HEK293 (cell line): ENCODE measurements at regions not wholly inside any gene's neighbourhood (a gene's known extent, or its start where the extent isn't known, plus 50 kb on each side); places are given as distances from the start of the nearest gene placed in this dataset.

Source experiments
- CTCF ChIA-PET: fragments of 350-600 bp; formaldehyde crosslinking; extraction: SDS; loops from one replicate; lab custom pipeline; 2021; ENCODE audit warnings: antibody characterized with exemption; lab: Yijun Ruan, JAX
- POLR2A ChIA-PET: fragments of 300-600 bp; formaldehyde crosslinking; extraction: SDS; loops from one replicate; lab custom pipeline; 2020; ENCODE audit warnings: antibody characterized with exemption, inconsistent platforms; lab: Yijun Ruan, JAX
- H3K27ac ChIP-seq: fragments of 200-500 bp; sonication (Bioruptor generic); 2 replicates; pipeline ENCODE4 v1.5.1; 2014; ENCODE audit warnings: low read depth, low read length, control low read depth, inconsistent platforms; ENCODE audit errors: extremely low read depth
- H3K36me3 ChIP-seq, 2 experiments: fragments of 200-500 bp in 1 of 2; sonication (Bioruptor generic) in 1 of 2; 1 replicate in 1 of 2; 2 replicates in 1 of 2; pipeline ENCODE4 v1.5.1; 2014 to 2017; ENCODE audit warnings: inconsistent platforms in 2 of 2, low read length in 2 of 2; ENCODE audit not compliant: control insufficient read depth in 2 of 2, insufficient read depth in 1 of 2
- H3K4me1 ChIP-seq: fragments of 200-500 bp; sonication (Bioruptor generic); 2 replicates; pipeline ENCODE4 v1.5.1; 2014; ENCODE audit warnings: mild to moderate bottlenecking, low read length, inconsistent platforms; ENCODE audit not compliant: control insufficient read depth, insufficient read depth
- H3K4me3 ChIP-seq: 2 replicates; pipeline ENCODE4 v1.5.1; 2011; ENCODE audit warnings: low read depth, mild to moderate bottlenecking, control low read depth, low read length, moderate library complexity
- H3K9me3 ChIP-seq: fragments of 200-500 bp; sonication (Bioruptor generic); 2 replicates; pipeline ENCODE4 v1.5.1; 2014; ENCODE audit warnings: low read depth, low read length, inconsistent platforms; ENCODE audit not compliant: control insufficient read depth, insufficient read depth
- BCL11A ChIP-seq: fragments of 450-650 bp; formaldehyde crosslinking; IDR thresholded peaks from 2 replicates; pipeline ENCODE4 v1.5.1; 2016; ENCODE audit warnings: low read depth, missing biosample characterization, missing genetic modification characterization
- GFI1B ChIP-seq: fragments of 450-650 bp; formaldehyde crosslinking; IDR thresholded peaks from 2 replicates; pipeline ENCODE4 v1.5.1; 2016; ENCODE audit warnings: missing biosample characterization, missing genetic modification characterization
- GLIS2 ChIP-seq: fragments of 450-650 bp; formaldehyde crosslinking; IDR thresholded peaks from 2 replicates; pipeline ENCODE4 v1.5.1; 2016; ENCODE audit warnings: missing biosample characterization, missing genetic modification characterization
- KLF16 ChIP-seq: fragments of 450-650 bp; formaldehyde crosslinking; IDR thresholded peaks from 2 replicates; pipeline ENCODE4 v1.5.1; 2017; ENCODE audit warnings: missing biosample characterization, missing genetic modification characterization
- REPIN1 ChIP-seq: fragments of 450-650 bp; formaldehyde crosslinking; IDR thresholded peaks from 2 replicates; pipeline ENCODE4 v1.5.1; 2017; ENCODE audit warnings: missing biosample characterization, missing genetic modification characterization, low read depth
- TRIM28 ChIP-seq: IDR thresholded peaks from 2 replicates; pipeline ENCODE4 v1.6.1; 2011; ENCODE audit warnings: low read length, control low read depth, borderline replicate concordance
- TSHZ1 ChIP-seq: fragments of 450-650 bp; formaldehyde crosslinking; IDR thresholded peaks from 2 replicates; pipeline ENCODE4 v1.5.1; 2016; ENCODE audit warnings: missing biosample characterization, missing genetic modification characterization, borderline replicate concordance
- YY1 ChIP-seq: fragments of 450-650 bp; formaldehyde crosslinking; IDR thresholded peaks from 2 replicates; pipeline ENCODE4 v1.5.1; 2018; ENCODE audit warnings: missing biosample characterization, missing genetic modification characterization
- ZBTB17 ChIP-seq: fragments of 450-650 bp; formaldehyde crosslinking; IDR thresholded peaks from 2 replicates; pipeline ENCODE4 v1.5.1; 2016; ENCODE audit warnings: missing biosample characterization, missing genetic modification characterization
- ZBTB20 ChIP-seq: fragments of 450-650 bp; formaldehyde crosslinking; IDR thresholded peaks from 2 replicates; pipeline ENCODE4 v1.5.1; 2016; ENCODE audit warnings: missing biosample characterization, missing genetic modification characterization
- ZFP41 ChIP-seq: fragments of 450-650 bp; formaldehyde crosslinking; IDR thresholded peaks from 2 replicates; pipeline ENCODE4 v1.5.1; 2016; ENCODE audit warnings: missing biosample characterization, missing genetic modification characterization, borderline replicate concordance
- ZNF133 ChIP-seq: fragments of 450-650 bp; formaldehyde crosslinking; IDR thresholded peaks from 2 replicates; pipeline ENCODE4 v1.5.1; 2016; ENCODE audit warnings: missing biosample characterization, missing genetic modification characterization
- ZNF138 ChIP-seq: fragments of 450-650 bp; formaldehyde crosslinking; IDR thresholded peaks from 2 replicates; pipeline ENCODE4 v1.5.1; 2016; ENCODE audit warnings: missing biosample characterization, missing genetic modification characterization, borderline replicate concordance
- ZNF140 ChIP-seq: fragments of 450-650 bp; formaldehyde crosslinking; IDR thresholded peaks from 2 replicates; pipeline ENCODE4 v1.5.1; 2016; ENCODE audit warnings: missing biosample characterization, missing genetic modification characterization
- ZNF24 ChIP-seq: fragments of 450-650 bp; formaldehyde crosslinking; IDR thresholded peaks from 2 replicates; pipeline ENCODE4 v1.5.1; 2016; ENCODE audit warnings: missing biosample characterization, missing genetic modification characterization
- ZNF37A ChIP-seq: fragments of 450-650 bp; IDR thresholded peaks from 2 replicates; pipeline ENCODE4 v1.5.1; 2018; ENCODE audit warnings: missing biosample characterization, missing genetic modification characterization
- ZNF473 ChIP-seq: fragments of 450-650 bp; formaldehyde crosslinking; IDR thresholded peaks from 2 replicates; pipeline ENCODE4 v1.5.1; 2017; ENCODE audit warnings: missing biosample characterization, missing genetic modification characterization
- ZNF596 ChIP-seq: fragments of 450-650 bp; IDR thresholded peaks from 2 replicates; pipeline ENCODE4 v1.5.0; 2018; ENCODE audit warnings: missing biosample characterization, mild to moderate bottlenecking, missing genetic modification characterization, moderate library complexity
- ZNF707 ChIP-seq: fragments of 450-650 bp; formaldehyde crosslinking; IDR thresholded peaks from 2 replicates; pipeline ENCODE4 v1.5.1; 2016; ENCODE audit warnings: missing biosample characterization, missing genetic modification characterization
- ZNF843 ChIP-seq: fragments of 450-650 bp; formaldehyde crosslinking; IDR thresholded peaks from 2 replicates; pipeline ENCODE4 v1.5.1; 2016; ENCODE audit warnings: missing biosample characterization, missing genetic modification characterization
- ZSCAN23 ChIP-seq: fragments of 450-650 bp; formaldehyde crosslinking; IDR thresholded peaks from 2 replicates; pipeline ENCODE4 v1.5.1; 2016; ENCODE audit warnings: missing biosample characterization, missing genetic modification characterization
- TF ChIP-seq, protein P1 (sequence below): fragments of 450-650 bp; formaldehyde crosslinking; IDR thresholded peaks from 2 replicates; pipeline ENCODE4 v1.5.1; 2016; ENCODE audit warnings: missing biosample characterization, missing genetic modification characterization, borderline replicate concordance
- TF ChIP-seq, protein P2 (sequence below): fragments of 450-650 bp; formaldehyde crosslinking; IDR thresholded peaks from 2 replicates; pipeline ENCODE4 v1.5.1; 2016; ENCODE audit warnings: missing biosample characterization, missing genetic modification characterization

- TF ChIP-seq, protein P1, sequence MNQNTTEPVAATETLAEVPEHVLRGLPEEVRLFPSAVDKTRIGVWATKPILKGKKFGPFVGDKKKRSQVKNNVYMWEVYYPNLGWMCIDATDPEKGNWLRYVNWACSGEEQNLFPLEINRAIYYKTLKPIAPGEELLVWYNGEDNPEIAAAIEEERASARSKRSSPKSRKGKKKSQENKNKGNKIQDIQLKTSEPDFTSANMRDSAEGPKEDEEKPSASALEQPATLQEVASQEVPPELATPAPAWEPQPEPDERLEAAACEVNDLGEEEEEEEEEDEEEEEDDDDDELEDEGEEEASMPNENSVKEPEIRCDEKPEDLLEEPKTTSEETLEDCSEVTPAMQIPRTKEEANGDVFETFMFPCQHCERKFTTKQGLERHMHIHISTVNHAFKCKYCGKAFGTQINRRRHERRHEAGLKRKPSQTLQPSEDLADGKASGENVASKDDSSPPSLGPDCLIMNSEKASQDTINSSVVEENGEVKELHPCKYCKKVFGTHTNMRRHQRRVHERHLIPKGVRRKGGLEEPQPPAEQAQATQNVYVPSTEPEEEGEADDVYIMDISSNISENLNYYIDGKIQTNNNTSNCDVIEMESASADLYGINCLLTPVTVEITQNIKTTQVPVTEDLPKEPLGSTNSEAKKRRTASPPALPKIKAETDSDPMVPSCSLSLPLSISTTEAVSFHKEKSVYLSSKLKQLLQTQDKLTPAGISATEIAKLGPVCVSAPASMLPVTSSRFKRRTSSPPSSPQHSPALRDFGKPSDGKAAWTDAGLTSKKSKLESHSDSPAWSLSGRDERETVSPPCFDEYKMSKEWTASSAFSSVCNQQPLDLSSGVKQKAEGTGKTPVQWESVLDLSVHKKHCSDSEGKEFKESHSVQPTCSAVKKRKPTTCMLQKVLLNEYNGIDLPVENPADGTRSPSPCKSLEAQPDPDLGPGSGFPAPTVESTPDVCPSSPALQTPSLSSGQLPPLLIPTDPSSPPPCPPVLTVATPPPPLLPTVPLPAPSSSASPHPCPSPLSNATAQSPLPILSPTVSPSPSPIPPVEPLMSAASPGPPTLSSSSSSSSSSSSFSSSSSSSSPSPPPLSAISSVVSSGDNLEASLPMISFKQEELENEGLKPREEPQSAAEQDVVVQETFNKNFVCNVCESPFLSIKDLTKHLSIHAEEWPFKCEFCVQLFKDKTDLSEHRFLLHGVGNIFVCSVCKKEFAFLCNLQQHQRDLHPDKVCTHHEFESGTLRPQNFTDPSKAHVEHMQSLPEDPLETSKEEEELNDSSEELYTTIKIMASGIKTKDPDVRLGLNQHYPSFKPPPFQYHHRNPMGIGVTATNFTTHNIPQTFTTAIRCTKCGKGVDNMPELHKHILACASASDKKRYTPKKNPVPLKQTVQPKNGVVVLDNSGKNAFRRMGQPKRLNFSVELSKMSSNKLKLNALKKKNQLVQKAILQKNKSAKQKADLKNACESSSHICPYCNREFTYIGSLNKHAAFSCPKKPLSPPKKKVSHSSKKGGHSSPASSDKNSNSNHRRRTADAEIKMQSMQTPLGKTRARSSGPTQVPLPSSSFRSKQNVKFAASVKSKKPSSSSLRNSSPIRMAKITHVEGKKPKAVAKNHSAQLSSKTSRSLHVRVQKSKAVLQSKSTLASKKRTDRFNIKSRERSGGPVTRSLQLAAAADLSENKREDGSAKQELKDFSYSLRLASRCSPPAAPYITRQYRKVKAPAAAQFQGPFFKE (tag by site-specific recombination) = no peak
- no peak for TF ChIP-seq ZBTB17 (tag by site-specific recombination)
- TF ChIP-seq ZNF473 (tag by site-specific recombination) = no peak
- no peak for TF ChIP-seq ZBTB20 (tag by site-specific recombination)
- TF ChIP-seq ZNF138 (tag by site-specific recombination) = no peak
- TF ChIP-seq GLIS2 (tag by site-specific recombination) = no peak
- TF ChIP-seq ZNF843 (tag by site-specific recombination) = no peak
- TF ChIP-seq ZNF133 = no peak
- no peak for TF ChIP-seq ZSCAN23 (tag by site-specific recombination)
- TF ChIP-seq, protein P2, sequence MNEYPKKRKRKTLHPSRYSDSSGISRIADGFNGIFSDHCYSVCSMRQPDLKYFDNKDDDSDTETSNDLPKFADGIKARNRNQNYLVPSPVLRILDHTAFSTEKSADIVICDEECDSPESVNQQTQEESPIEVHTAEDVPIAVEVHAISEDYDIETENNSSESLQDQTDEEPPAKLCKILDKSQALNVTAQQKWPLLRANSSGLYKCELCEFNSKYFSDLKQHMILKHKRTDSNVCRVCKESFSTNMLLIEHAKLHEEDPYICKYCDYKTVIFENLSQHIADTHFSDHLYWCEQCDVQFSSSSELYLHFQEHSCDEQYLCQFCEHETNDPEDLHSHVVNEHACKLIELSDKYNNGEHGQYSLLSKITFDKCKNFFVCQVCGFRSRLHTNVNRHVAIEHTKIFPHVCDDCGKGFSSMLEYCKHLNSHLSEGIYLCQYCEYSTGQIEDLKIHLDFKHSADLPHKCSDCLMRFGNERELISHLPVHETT (tag by site-specific recombination) = no peak
- TF ChIP-seq TSHZ1 (tag by site-specific recombination) = no peak
These were observed 300.5 kb downstream of the INSIG2 start (continued) for GRCh38 chr2:118388771-118389170.

- ChIA-PET POLR2A (no interaction called here), CTCF (no interaction called here)
- H3K4me3 ChIP-seq = no peak overlapping the region
- TF ChIP-seq KLF16 (tag by site-specific recombination) (no peak), ZFP41 (tag by site-specific recombination) (no peak), BCL11A (tag by site-specific recombination) (no peak), ZNF24 (tag by site-specific recombination) (no peak), ZNF140 (tag by site-specific recombination) (no peak), ZNF707 (tag by site-specific recombination) (no peak), YY1 (no peak), GFI1B (tag by site-specific recombination) (no peak), ZNF37A (no peak), TRIM28 (no peak), ZNF596 (no peak), REPIN1 (no peak)
- H3K9me3 ChIP-seq = peaks cover 2% of the 10 kb centered on the region; the same call in 1 of the 2 replicates
- H3K36me3 ChIP-seq = no peaks in the 10 kb centered on the region
- H3K27ac ChIP-seq = no peak overlapping the region
- H3K4me1 ChIP-seq = no peaks in the 10 kb centered on the region
These were observed 299.2 kb downstream of the INSIG2 start for GRCh38 chr2:118387509-118387908.
